Keratinocyte (primary cell): ENCODE measurements at regions not wholly inside any gene's neighbourhood (a gene's known extent, or its start where the extent isn't known, plus 50 kb on each side); places are given as distances from the start of the nearest gene placed in this dataset.

ENCODE experiments used
- DNase-seq: peaks from one replicate; pipeline ENCODE4 v3.0.0-alpha.2; 2011; ENCODE audit warnings: low read depth, missing footprints, low spot score
- FAIRE-seq: peaks from 2 replicates; lab custom pipeline; 2011; peaks lifted over from hg19 to GRCh38; lab: Jason Lieb, UNC
- H2AFZ ChIP-seq: 2 replicates; pipeline ENCODE4 v1.6.0; 2012; ENCODE audit warnings: low read length, control low read depth, inconsistent platforms; ENCODE audit not compliant: control insufficient read depth
- H3K27ac ChIP-seq: 2 replicates; pipeline ENCODE4 v1.5.1; 2011; ENCODE audit warnings: low read length; ENCODE audit not compliant: control insufficient read depth, insufficient read depth
- H3K27me3 ChIP-seq: 3 replicates; pipeline ENCODE4 v1.6.0; 2011; ENCODE audit warnings: low read length; ENCODE audit not compliant: control insufficient read depth, insufficient read depth; ENCODE audit errors: extremely low read depth
- H3K36me3 ChIP-seq, 2 experiments: 2 replicates in 1 of 2; 3 replicates in 1 of 2; pipeline ENCODE4 v1.5.1; 2011; ENCODE audit warnings: low read length in 2 of 2, mild to moderate bottlenecking in 1 of 2; ENCODE audit not compliant: control insufficient read depth in 2 of 2, insufficient read depth in 2 of 2; ENCODE audit errors: extremely low read depth in 1 of 2
- H3K4me1 ChIP-seq: 3 replicates; pipeline ENCODE4 v1.5.1; 2011; ENCODE audit warnings: low read length; ENCODE audit not compliant: control insufficient read depth, insufficient read depth; ENCODE audit errors: extremely low read depth
- H3K4me2 ChIP-seq: 3 replicates; pipeline ENCODE4 v1.6.0; 2011; ENCODE audit warnings: low read depth, low read length; ENCODE audit not compliant: control insufficient read depth, insufficient read depth; ENCODE audit errors: extremely low read depth
- H3K4me3 ChIP-seq, 3 experiments: fragments of 200-600 bp in 1 of 3; sonication (generic) in 1 of 3; 2 replicates in 2 of 3; 3 replicates in 1 of 3; pipeline ENCODE4 v1.5.1; 2011 to 2016; ENCODE audit warnings: low read length in 3 of 3, mild to moderate bottlenecking in 3 of 3, control low read depth in 2 of 3, inconsistent platforms in 1 of 3, low read depth in 1 of 3, mixed read lengths in 1 of 3, mixed run types in 1 of 3, moderate library complexity in 1 of 3; ENCODE audit not compliant: control insufficient read depth in 2 of 3, insufficient read depth in 2 of 3; ENCODE audit errors: extremely low read depth in 1 of 3
- H3K79me2 ChIP-seq: 2 replicates; pipeline ENCODE4 v1.6.0; 2012; ENCODE audit warnings: low read length; ENCODE audit not compliant: control insufficient read depth, insufficient read depth
- H3K9ac ChIP-seq: 3 replicates; pipeline ENCODE4 v1.6.0; 2011; ENCODE audit warnings: low read length; ENCODE audit not compliant: control insufficient read depth, insufficient read depth; ENCODE audit errors: extremely low read depth
- H3K9me1 ChIP-seq: 3 replicates; pipeline ENCODE4 v1.6.0; 2011; ENCODE audit warnings: low read length; ENCODE audit not compliant: control insufficient read depth, insufficient read depth; ENCODE audit errors: extremely low read depth
- H3K9me3 ChIP-seq: 2 replicates; pipeline ENCODE4 v1.5.1; 2012; ENCODE audit warnings: low read depth, low read length; ENCODE audit not compliant: control insufficient read depth
- H4K20me1 ChIP-seq: 3 replicates; pipeline ENCODE4 v1.6.0; 2011; ENCODE audit warnings: low read length; ENCODE audit not compliant: control insufficient read depth, insufficient read depth; ENCODE audit errors: extremely low read depth
- CTCF ChIP-seq, 3 experiments: IDR thresholded peaks in 1 of 3; conservative IDR thresholded peaks in 1 of 3; optimal IDR thresholded peaks in 1 of 3; 2 replicates in 2 of 3; 3 replicates in 1 of 3; pipeline versions ENCODE3 to v1.5.1; 2011; ENCODE audit warnings: low read length in 3 of 3, mild to moderate bottlenecking in 3 of 3, moderate library complexity in 2 of 3, control low read depth in 1 of 3, inconsistent platforms in 1 of 3; ENCODE audit not compliant: insufficient read depth in 2 of 3; ENCODE audit errors: extremely low read depth in 1 of 3
- EZH2 ChIP-seq: IDR thresholded peaks from one replicate; pipeline ENCODE4 v1.6.1; 2012; ENCODE audit warnings: inconsistent platforms, mild to moderate bottlenecking, low read length, moderate library complexity
- dilution Hi-C: fragments of 300-500 bp; cut with MboI; formaldehyde crosslinking; loops from one replicate; pipeline ENCODE4 v1.7.0; 2020; ENCODE audit warnings: low sequenced_read_pairs; ENCODE audit not compliant: extremely low pct_ligation_motif_present

GRCh38 chr3:178172121-178172520 lies 364.1 kb upstream of the KCNMB2 start:
- no peak overlapping the region for H3K27ac ChIP-seq
- H3K36me3 ChIP-seq: no peaks in the 10 kb centered on the region
- no peaks in the 10 kb centered on the region for H3K27me3 ChIP-seq
- DNase-seq (no peak), FAIRE-seq (no peak)
- H2AFZ ChIP-seq: no peak overlapping the region
- H3K9ac ChIP-seq: no peak overlapping the region
- H3K79me2 ChIP-seq: no peaks in the 10 kb centered on the region
- dilution Hi-C loops: no loop called here
- peaks cover 11% of the 10 kb centered on the region for H3K4me1 ChIP-seq
- no peak overlapping the region for H3K4me2 ChIP-seq
- no peaks in the 10 kb centered on the region for H4K20me1 ChIP-seq
- TF ChIP-seq EZH2 (no peak), CTCF (optimal IDR thresholded peaks at IDR 0.05 in 1 of 3, IDR thresholded peaks at IDR 0.05 in 1 of 3, conservative IDR thresholded peaks at IDR 0.05 in 1 of 3; ENCODE audit: extremely low read depth in 1 of 3, insufficient read depth in 2 of 3, low read length in 3 of 3) (no peak)
- no peak overlapping the region for H3K4me3 ChIP-seq
- no peaks in the 10 kb centered on the region for H3K9me3 ChIP-seq
- no peaks in the 10 kb centered on the region for H3K9me1 ChIP-seq

GRCh38 chr3:178174201-178174915 lies 361.9 kb upstream of the KCNMB2 start:
- H3K4me1 ChIP-seq: peaks cover 5% of the 10 kb centered on the region
- dilution Hi-C loops: no loop called here
- no peaks in the 10 kb centered on the region for H3K9me3 ChIP-seq
- H3K36me3 ChIP-seq: no peaks in the 10 kb centered on the region
- no peaks in the 10 kb centered on the region for H3K79me2 ChIP-seq
- H3K27ac ChIP-seq: no peak overlapping the region
- FAIRE-seq (no peak), DNase-seq (no peak)
- H3K4me2 ChIP-seq: no peak overlapping the region
- H3K27me3 ChIP-seq: no peaks in the 10 kb centered on the region
- no peak overlapping the region for H2AFZ ChIP-seq
- no peaks in the 10 kb centered on the region for H3K9me1 ChIP-seq
- H3K4me3 ChIP-seq: no peak overlapping the region
- TF ChIP-seq CTCF (optimal IDR thresholded peaks at IDR 0.05 in 1 of 3, IDR thresholded peaks at IDR 0.05 in 1 of 3, conservative IDR thresholded peaks at IDR 0.05 in 1 of 3; ENCODE audit: extremely low read depth in 1 of 3, insufficient read depth in 2 of 3, low read length in 3 of 3) (no peak), EZH2 (no peak)
- no peaks in the 10 kb centered on the region for H4K20me1 ChIP-seq
- no peak overlapping the region for H3K9ac ChIP-seq
